ENCODE measurements at regions not wholly inside any gene's neighbourhood (a gene's known extent, or its start where the extent isn't known, plus 50 kb on each side); places are given as distances from the start of the nearest gene placed in this dataset.

DNA sequence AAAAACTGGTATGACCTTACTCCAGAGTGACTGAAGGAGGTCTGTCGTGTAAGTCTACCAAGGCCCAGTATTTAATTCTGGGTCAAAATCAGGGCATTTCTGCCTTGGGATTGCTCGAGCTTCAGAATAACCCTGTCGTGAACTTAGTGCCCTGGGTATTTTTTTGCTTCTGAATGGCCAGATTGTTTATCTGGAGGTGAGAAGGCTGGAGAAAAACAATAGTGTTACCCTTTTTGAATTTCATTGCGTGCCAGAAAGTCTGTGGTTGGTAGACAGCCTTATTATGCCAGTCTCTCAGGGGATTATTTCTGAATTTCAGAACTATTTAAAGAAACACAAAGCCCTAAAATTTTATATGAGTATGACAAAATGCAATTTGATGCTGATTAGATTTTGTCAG is 323.4 kb downstream of the CSNK1G3 start:
- TF ChIP-seq POLR2AphosphoS5 (IDR thresholded peaks at IDR 0.05; ENCODE audit: low read depth, low read length): no peak
- no peak for TF ChIP-seq EZH2 (IDR thresholded peaks at IDR 0.05; ENCODE audit: low read depth, low read length, severe bottlenecking)
- TF ChIP-seq, protein P1, sequence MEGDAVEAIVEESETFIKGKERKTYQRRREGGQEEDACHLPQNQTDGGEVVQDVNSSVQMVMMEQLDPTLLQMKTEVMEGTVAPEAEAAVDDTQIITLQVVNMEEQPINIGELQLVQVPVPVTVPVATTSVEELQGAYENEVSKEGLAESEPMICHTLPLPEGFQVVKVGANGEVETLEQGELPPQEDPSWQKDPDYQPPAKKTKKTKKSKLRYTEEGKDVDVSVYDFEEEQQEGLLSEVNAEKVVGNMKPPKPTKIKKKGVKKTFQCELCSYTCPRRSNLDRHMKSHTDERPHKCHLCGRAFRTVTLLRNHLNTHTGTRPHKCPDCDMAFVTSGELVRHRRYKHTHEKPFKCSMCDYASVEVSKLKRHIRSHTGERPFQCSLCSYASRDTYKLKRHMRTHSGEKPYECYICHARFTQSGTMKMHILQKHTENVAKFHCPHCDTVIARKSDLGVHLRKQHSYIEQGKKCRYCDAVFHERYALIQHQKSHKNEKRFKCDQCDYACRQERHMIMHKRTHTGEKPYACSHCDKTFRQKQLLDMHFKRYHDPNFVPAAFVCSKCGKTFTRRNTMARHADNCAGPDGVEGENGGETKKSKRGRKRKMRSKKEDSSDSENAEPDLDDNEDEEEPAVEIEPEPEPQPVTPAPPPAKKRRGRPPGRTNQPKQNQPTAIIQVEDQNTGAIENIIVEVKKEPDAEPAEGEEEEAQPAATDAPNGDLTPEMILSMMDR (IDR thresholded peaks at IDR 0.05; ENCODE audit: control extremely low read depth in 1 of 3, insufficient read depth in 1 of 3, low read depth in 1 of 3, low read length in 3 of 3): no peak
- TF ChIP-seq POLR2A (IDR thresholded peaks at IDR 0.05; ENCODE audit: control extremely low read depth in 1 of 2, low read depth in 2 of 2, low read length in 2 of 2): no peak
- TF ChIP-seq TAF1 (IDR thresholded peaks at IDR 0.05; ENCODE audit: low read depth, low read length): no peak
- TF ChIP-seq HDAC2 (IDR thresholded peaks at IDR 0.05; ENCODE audit: borderline replicate concordance in 1 of 2, low read depth in 2 of 2, low read length in 2 of 2): no peak
- TF ChIP-seq TCF12 (IDR thresholded peaks at IDR 0.05; ENCODE audit: low read depth, low read length): no peak
- no peak for TF ChIP-seq SUZ12 (IDR thresholded peaks at IDR 0.05; ENCODE audit: low read length)
- no peak for TF ChIP-seq ASH2L (IDR thresholded peaks at IDR 0.05; ENCODE audit: low read length)
- TF ChIP-seq, protein P2, sequence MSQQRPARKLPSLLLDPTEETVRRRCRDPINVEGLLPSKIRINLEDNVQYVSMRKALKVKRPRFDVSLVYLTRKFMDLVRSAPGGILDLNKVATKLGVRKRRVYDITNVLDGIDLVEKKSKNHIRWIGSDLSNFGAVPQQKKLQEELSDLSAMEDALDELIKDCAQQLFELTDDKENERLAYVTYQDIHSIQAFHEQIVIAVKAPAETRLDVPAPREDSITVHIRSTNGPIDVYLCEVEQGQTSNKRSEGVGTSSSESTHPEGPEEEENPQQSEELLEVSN (IDR thresholded peaks at IDR 0.05): no peak
- no peak for TF ChIP-seq TEAD4 (IDR thresholded peaks at IDR 0.05; ENCODE audit: low read depth, low read length)

All from H1 (cell line).